ENCODE measurements at regions not wholly inside any gene's neighbourhood (a gene's known extent, or its start where the extent isn't known, plus 50 kb on each side); places are given as distances from the start of the nearest gene placed in this dataset.

GRCh38 chr4:110961066-110961465, 338.2 kb upstream of the PITX2 start:
- WGBS: 79% methylated on average over 3 of the region's 3 CpGs
- DNase-seq (ENCODE audit: low spot score): no peak
- H3K4me3 ChIP-seq (ENCODE audit: low read depth in 1 of 3, low read length in 3 of 3): no peak overlapping the region
- H3K27me3 ChIP-seq (ENCODE audit: control insufficient read depth in 4 of 4, insufficient read depth in 4 of 4, low read length in 3 of 4): peaks cover 0 to 4% (median 0%) of the 10 kb centered on the region in 4 donors
- no peaks in the 10 kb centered on the region for H3K36me3 ChIP-seq (ENCODE audit: control insufficient read depth in 4 of 4, insufficient read depth in 3 of 4, low read depth in 1 of 4, low read length in 3 of 4)
- H3K4me1 ChIP-seq (ENCODE audit: control insufficient read depth in 4 of 4, insufficient read depth in 4 of 4, low read length in 3 of 4): no peaks in the 10 kb centered on the region
- no peak overlapping the region for H3K27ac ChIP-seq (ENCODE audit: low read depth in 1 of 2, low read length in 2 of 2)
- no peak overlapping the region for H3K9ac ChIP-seq (ENCODE audit: low read depth in 1 of 2, low read length in 2 of 2)
- no peaks in the 10 kb centered on the region for H3K9me3 ChIP-seq (ENCODE audit: control insufficient read depth in 4 of 4, low read length in 3 of 4)
- TF ChIP-seq RAD21 (IDR thresholded peaks at IDR 0.05) (no peak), GABPA (IDR thresholded peaks at IDR 0.05 in 1 of 2, conservative IDR thresholded peaks at IDR 0.05 in 1 of 2) (no peak), FOXA1 (IDR thresholded peaks at IDR 0.05) (no peak), HNF4A (conservative IDR thresholded peaks at IDR 0.05) (no peak), FOXA2 (IDR thresholded peaks at IDR 0.05) (no peak), TAF1 (conservative IDR thresholded peaks at IDR 0.05) (no peak), EGR1 (IDR thresholded peaks at IDR 0.05; ENCODE audit: low read depth in 2 of 2) (no peak), ATF3 (IDR thresholded peaks at IDR 0.05) (no peak), MAX (IDR thresholded peaks at IDR 0.05) (no peak), YY1 (IDR thresholded peaks at IDR 0.05) (no peak), CTCF (IDR thresholded peaks at IDR 0.05; ENCODE audit: low read depth, low read length, missing input control) (no peak), RXRA (IDR thresholded peaks at IDR 0.05) (no peak), NR2F2 (IDR thresholded peaks at IDR 0.05) (no peak)
- TF ChIP-seq, protein P1, sequence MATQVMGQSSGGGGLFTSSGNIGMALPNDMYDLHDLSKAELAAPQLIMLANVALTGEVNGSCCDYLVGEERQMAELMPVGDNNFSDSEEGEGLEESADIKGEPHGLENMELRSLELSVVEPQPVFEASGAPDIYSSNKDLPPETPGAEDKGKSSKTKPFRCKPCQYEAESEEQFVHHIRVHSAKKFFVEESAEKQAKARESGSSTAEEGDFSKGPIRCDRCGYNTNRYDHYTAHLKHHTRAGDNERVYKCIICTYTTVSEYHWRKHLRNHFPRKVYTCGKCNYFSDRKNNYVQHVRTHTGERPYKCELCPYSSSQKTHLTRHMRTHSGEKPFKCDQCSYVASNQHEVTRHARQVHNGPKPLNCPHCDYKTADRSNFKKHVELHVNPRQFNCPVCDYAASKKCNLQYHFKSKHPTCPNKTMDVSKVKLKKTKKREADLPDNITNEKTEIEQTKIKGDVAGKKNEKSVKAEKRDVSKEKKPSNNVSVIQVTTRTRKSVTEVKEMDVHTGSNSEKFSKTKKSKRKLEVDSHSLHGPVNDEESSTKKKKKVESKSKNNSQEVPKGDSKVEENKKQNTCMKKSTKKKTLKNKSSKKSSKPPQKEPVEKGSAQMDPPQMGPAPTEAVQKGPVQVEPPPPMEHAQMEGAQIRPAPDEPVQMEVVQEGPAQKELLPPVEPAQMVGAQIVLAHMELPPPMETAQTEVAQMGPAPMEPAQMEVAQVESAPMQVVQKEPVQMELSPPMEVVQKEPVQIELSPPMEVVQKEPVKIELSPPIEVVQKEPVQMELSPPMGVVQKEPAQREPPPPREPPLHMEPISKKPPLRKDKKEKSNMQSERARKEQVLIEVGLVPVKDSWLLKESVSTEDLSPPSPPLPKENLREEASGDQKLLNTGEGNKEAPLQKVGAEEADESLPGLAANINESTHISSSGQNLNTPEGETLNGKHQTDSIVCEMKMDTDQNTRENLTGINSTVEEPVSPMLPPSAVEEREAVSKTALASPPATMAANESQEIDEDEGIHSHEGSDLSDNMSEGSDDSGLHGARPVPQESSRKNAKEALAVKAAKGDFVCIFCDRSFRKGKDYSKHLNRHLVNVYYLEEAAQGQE (IDR thresholded peaks at IDR 0.05): no peak

- Histone ChIP-seq H3K9ac (ENCODE audit: low read depth in 1 of 2, low read length in 2 of 2) (no peak overlapping the region), H3K36me3 (ENCODE audit: control insufficient read depth in 4 of 4, insufficient read depth in 3 of 4, low read depth in 1 of 4, low read length in 3 of 4) (no peaks in the 10 kb centered on the region), H3K27me3 (ENCODE audit: control insufficient read depth in 4 of 4, insufficient read depth in 4 of 4, low read length in 3 of 4) (peaks cover 0 to 4% (median 0%) of the 10 kb centered on the region in 4 donors), H3K4me1 (ENCODE audit: control insufficient read depth in 4 of 4, insufficient read depth in 4 of 4, low read length in 3 of 4) (no peaks in the 10 kb centered on the region), H3K9me3 (ENCODE audit: control insufficient read depth in 4 of 4, low read length in 3 of 4) (no peaks in the 10 kb centered on the region), H3K4me3 (ENCODE audit: low read depth in 1 of 3, low read length in 3 of 3) (no peak overlapping the region), H3K27ac (ENCODE audit: low read depth in 1 of 2, low read length in 2 of 2) (no peak overlapping the region)
- WGBS: 77% methylated on average over 3 of the region's 3 CpGs
- no peak for DNase-seq (ENCODE audit: low spot score)
- TF ChIP-seq JUND (IDR thresholded peaks at IDR 0.05) (no peak), EGR1 (IDR thresholded peaks at IDR 0.05; ENCODE audit: low read depth in 2 of 2) (no peak), TAF1 (conservative IDR thresholded peaks at IDR 0.05) (no peak), FOXA1 (IDR thresholded peaks at IDR 0.05) (no peak), YY1 (IDR thresholded peaks at IDR 0.05) (no peak), RAD21 (IDR thresholded peaks at IDR 0.05) (no peak), FOXA2 (IDR thresholded peaks at IDR 0.05) (no peak), SP1 (IDR thresholded peaks at IDR 0.05) (no peak), RXRA (IDR thresholded peaks at IDR 0.05) (no peak), ATF3 (IDR thresholded peaks at IDR 0.05) (no peak), HNF4G (IDR thresholded peaks at IDR 0.05) (no peak), CTCF (IDR thresholded peaks at IDR 0.05; ENCODE audit: low read depth, low read length, missing input control) (no peak)
- TF ChIP-seq, protein P2, sequence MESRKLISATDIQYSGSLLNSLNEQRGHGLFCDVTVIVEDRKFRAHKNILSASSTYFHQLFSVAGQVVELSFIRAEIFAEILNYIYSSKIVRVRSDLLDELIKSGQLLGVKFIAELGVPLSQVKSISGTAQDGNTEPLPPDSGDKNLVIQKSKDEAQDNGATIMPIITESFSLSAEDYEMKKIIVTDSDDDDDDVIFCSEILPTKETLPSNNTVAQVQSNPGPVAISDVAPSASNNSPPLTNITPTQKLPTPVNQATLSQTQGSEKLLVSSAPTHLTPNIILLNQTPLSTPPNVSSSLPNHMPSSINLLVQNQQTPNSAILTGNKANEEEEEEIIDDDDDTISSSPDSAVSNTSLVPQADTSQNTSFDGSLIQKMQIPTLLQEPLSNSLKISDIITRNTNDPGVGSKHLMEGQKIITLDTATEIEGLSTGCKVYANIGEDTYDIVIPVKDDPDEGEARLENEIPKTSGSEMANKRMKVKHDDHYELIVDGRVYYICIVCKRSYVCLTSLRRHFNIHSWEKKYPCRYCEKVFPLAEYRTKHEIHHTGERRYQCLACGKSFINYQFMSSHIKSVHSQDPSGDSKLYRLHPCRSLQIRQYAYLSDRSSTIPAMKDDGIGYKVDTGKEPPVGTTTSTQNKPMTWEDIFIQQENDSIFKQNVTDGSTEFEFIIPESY (IDR thresholded peaks at IDR 0.05): no peak
- TF ChIP-seq, protein P1 (IDR thresholded peaks at IDR 0.05): no peak
These were observed 339.7 kb upstream of the PITX2 start for GRCh38 chr4:110962616-110963015.

Measured in liver (tissue), 8 donors.